Right lobe of liver (tissue), 4 donors: ENCODE measurements at regions not wholly inside any gene's neighbourhood (a gene's known extent, or its start where the extent isn't known, plus 50 kb on each side); places are given as distances from the start of the nearest gene placed in this dataset.

ENCODE experiments used
- POLR2A ChIP-seq: fragments of 450-650 bp; IDR thresholded peaks from one replicate; pipeline ENCODE4 v1.6.1; 2017; ENCODE audit warnings: antibody characterized with exemption, mild to moderate bottlenecking
- TF ChIP-seq, protein P1 (sequence below), 4 donors: fragments of 200-600 bp in 3 of 4; fragments of 450-650 bp in 1 of 4; IDR thresholded peaks; one replicate each; pipeline versions ENCODE4 v1.5.1 to v1.8.0; 2016 to 2022; ENCODE audit warnings: antibody characterized with exemption in 4 of 4, mild to moderate bottlenecking in 2 of 4
- donor health status: DM: no; HTN: no; CAD: no.
- donor health status: DM: no; HTN: no; CAD: no.
- donor health status: DM: no; HTN: yes; CAD: no.

DNA sequence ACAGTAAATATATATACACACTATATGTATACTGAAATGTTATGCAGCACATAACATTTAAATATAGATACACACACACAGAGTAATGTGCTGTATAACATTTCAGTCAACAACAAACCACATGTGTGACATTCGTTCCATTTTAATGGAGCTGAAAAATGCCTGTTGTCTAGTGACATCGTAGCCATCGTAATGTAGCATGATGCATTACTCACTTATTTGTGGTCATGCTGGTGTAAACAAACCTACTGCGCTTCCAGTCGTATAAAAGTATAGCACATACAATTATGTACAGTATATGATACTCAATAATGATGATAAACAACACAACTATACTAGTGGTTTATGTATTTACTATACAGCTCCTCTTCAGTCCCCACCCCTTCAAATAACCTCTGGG, 119.0 kb upstream of the SLC38A4 start:
- TF ChIP-seq, protein P1, sequence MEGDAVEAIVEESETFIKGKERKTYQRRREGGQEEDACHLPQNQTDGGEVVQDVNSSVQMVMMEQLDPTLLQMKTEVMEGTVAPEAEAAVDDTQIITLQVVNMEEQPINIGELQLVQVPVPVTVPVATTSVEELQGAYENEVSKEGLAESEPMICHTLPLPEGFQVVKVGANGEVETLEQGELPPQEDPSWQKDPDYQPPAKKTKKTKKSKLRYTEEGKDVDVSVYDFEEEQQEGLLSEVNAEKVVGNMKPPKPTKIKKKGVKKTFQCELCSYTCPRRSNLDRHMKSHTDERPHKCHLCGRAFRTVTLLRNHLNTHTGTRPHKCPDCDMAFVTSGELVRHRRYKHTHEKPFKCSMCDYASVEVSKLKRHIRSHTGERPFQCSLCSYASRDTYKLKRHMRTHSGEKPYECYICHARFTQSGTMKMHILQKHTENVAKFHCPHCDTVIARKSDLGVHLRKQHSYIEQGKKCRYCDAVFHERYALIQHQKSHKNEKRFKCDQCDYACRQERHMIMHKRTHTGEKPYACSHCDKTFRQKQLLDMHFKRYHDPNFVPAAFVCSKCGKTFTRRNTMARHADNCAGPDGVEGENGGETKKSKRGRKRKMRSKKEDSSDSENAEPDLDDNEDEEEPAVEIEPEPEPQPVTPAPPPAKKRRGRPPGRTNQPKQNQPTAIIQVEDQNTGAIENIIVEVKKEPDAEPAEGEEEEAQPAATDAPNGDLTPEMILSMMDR (IDR thresholded peaks at IDR 0.05) = no peak
- no peak for TF ChIP-seq POLR2A
